Heart right ventricle (tissue), 16 donors: ENCODE measurements at regions not wholly inside any gene's neighbourhood (a gene's known extent, or its start where the extent isn't known, plus 50 kb on each side); places are given as distances from the start of the nearest gene placed in this dataset.

Source experiments
- ATAC-seq, 8 donors: fragments of 200-7000 bp; cut with Tn5 transposase; one replicate each; pipeline ENCODE4 v1.9.1; 2020; ENCODE audit warnings: mild to moderate bottlenecking in 8 of 8, moderate library complexity in 8 of 8, moderate number of reproducible peaks in 1 of 8
- DNase-seq, 2 donors: peaks; one replicate each; pipeline ENCODE4 v3.0.0-alpha.2; 2020
- H3K27ac ChIP-seq, 10 donors: fragments of 200-600 bp; sonication (generic) in 2 of 10; one replicate each; pipeline versions ENCODE4 v1.5.0 to v1.8.0; 2020 to 2022; ENCODE audit warnings: mild to moderate bottlenecking in 3 of 10
- H3K27me3 ChIP-seq, 7 donors: fragments of 200-600 bp; one replicate each; pipeline ENCODE4 v1.8.0; 2021 to 2022; ENCODE audit warnings: mild to moderate bottlenecking in 2 of 7
- H3K36me3 ChIP-seq, 9 donors: fragments of 200-600 bp; sonication (generic) in 1 of 9; one replicate each; pipeline versions ENCODE4 v1.5.0 to v1.8.0; 2020 to 2022; ENCODE audit warnings: mild to moderate bottlenecking in 2 of 9
- H3K4me1 ChIP-seq, 9 donors: fragments of 200-600 bp; sonication (generic) in 1 of 9; one replicate each; pipeline versions ENCODE4 v1.5.0 to v1.8.0; 2020 to 2022; ENCODE audit warnings: mild to moderate bottlenecking in 4 of 9
- H3K4me3 ChIP-seq, 10 donors: fragments of 200-600 bp; sonication (generic) in 2 of 10; one replicate each; pipeline versions ENCODE4 v1.5.0 to v1.8.0; 2020 to 2022; ENCODE audit warnings: mild to moderate bottlenecking in 7 of 10, moderate library complexity in 2 of 10
- H3K9me3 ChIP-seq, 11 donors: fragments of 200-600 bp in 10 of 11; sonication (generic) in 2 of 11; one replicate each; pipeline versions ENCODE4 v1.5.0 to v1.8.0; 2013 to 2022; ENCODE audit warnings: mild to moderate bottlenecking in 2 of 11, control low read depth in 1 of 11, moderate library complexity in 1 of 11
- CTCF ChIP-seq, 9 donors: fragments of 200-600 bp; sonication (generic) in 2 of 9; IDR thresholded peaks; one replicate each; pipeline versions ENCODE4 v1.5.0 to v1.8.0; 2021 to 2022; ENCODE audit warnings: antibody characterized with exemption in 9 of 9, mild to moderate bottlenecking in 5 of 9, moderate library complexity in 1 of 9
- WGBS, 2 donors: extraction: QIAGEN DNeasy Blood & Tissue Kit; methylation state at CpG; one replicate each; pipeline ENCODE4 v1.1.7; 2013; ENCODE audit warnings: inconsistent platforms in 1 of 2; 5-methylcytosine and 5-hydroxymethylcytosine counted together
- intact Hi-C, 10 donors: fragments of 100-400 bp; cut with DNase I; formaldehyde crosslinking; loops; one replicate each; pipeline versions ENCODE4 v1.11.1 to v1.14.2; 2022
- donor health status: Arrhythmogenic right ventricular cardiomyopathy.
- donor health status: ischemic (EF 13 %, LVEDD 7.1; RV severe dilation, severe dysfunction).
- donor health status: healthy with polysubstance abuse.
- donor health status: DM: no; HTN: yes; CAD: no.
- donor health status: DM: no; HTN: no; CAD: no.
- donor health status: ischemic (EF 25% LVEDD 6.9; RV normal size, moderate dysfunction).
- donor health status: ischemic (EF 25% LVEDD 5.7; RV mildly dilated, moderate dysfunction).
- donor health status: healthy.
- donor health status: DM: yes; HTN: yes; CAD: no.
- donor health status: Ischemic cardiomyopathy.
- donor health status: ischemic (EF 35%, LVEDD 5.7; RV mildly dilated, moderate dysfunction).
- donor health status: nonischemic (EF 11% LVEDD 7.7; RV severe dilation, severe dysfunction).
- donor health status: DM: yes; HTN: yes; CAD: no.
- donor health status: PGD.
- donor health status: ischemic (EF 29% LVEDD 5.4; RV normal size, mild dysfunction).
- donor health status: nonischemic (EF 23%, LVEDD 6.1; RV moderate dilation, normal function).

GRCh38 chr6:156030053-156030452 is 574.4 kb upstream of the NOX3 start:
- no peak overlapping the region for H3K4me3 ChIP-seq
- peaks cover 0 to 4% (median 0%) of the 10 kb centered on the region in 9 donors for H3K4me1 ChIP-seq
- peaks cover 0 to 28% (median 14%) of the 10 kb centered on the region in 11 donors for H3K9me3 ChIP-seq
- no peak for DNase-seq
- no peaks in the 10 kb centered on the region for H3K36me3 ChIP-seq
- no peak for ATAC-seq
- WGBS, 2 donors: 84 to 89% methylated on average over 2 of the region's 2 CpGs
- no peak overlapping the region for H3K27ac ChIP-seq
- TF ChIP-seq CTCF (IDR thresholded peaks at IDR 0.05): no peak
- no peaks in the 10 kb centered on the region for H3K27me3 ChIP-seq
- intact Hi-C loops: no loop called here

- no peak for ATAC-seq
Measured at GRCh38 chr6:156029286-156029985, 573.8 kb upstream of the NOX3 start.

DNA sequence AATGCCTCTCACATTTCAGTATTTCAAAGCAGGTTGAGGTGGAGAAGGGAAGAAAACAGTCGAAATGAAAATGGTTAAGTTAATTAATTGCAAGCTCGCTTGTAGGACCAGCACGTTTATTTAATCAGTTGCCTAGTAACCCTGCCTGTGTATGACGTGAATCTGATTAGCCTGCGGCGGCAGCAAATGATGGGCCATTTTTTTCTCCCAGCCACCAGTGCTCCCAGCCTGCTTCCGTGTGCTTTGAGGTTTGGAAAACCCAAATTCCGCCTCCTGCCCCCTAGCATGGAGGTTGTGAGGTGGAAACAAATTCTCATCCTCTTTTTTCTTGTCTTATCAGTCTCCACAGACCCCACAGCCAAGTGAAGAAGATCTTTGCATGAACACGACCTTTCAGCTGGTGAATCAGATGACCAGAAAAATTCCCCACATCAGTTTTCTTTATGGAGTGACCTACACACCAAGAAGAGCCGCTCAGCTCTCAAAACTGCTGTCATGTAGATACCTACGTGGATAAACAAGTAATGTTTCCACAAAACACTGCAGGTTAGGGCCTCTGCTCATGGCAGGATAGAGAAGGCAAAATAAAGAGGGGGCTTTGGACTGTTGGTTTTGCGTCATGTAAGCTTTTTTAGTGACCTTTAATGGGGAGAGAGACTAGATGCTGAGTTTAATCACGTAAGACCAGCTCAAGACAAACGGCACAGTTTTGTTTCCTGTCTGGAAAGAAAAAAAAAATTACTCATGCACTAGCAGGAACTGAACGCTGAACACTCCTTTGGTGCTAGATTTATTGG is 572.9 kb upstream of the NOX3 start:
- Histone ChIP-seq H3K4me1 (peaks cover 0 to 4% (median 0%) of the 10 kb centered on the region in 9 donors), H3K27me3 (no peaks in the 10 kb centered on the region), H3K4me3 (no peak overlapping the region), H3K27ac (no peak overlapping the region), H3K36me3 (no peaks in the 10 kb centered on the region), H3K9me3 (peaks cover 0 to 38% (median 24%) of the 10 kb centered on the region in 11 donors)
- ATAC-seq (peak in 1 of 8 donors; percentile 28), DNase-seq (no peak)
- WGBS, 2 donors: 66 to 76% methylated on average over 15 of the region's 15 CpGs
- intact Hi-C loops: loop anchor here in 1 of 10 donors (1.0 kb wide), 1 partner anchor 35 kb away; no protein-coding TSS in a partner anchor
- TF ChIP-seq CTCF (IDR thresholded peaks at IDR 0.05): no peak

More at GRCh38 chr6:156029286-156029985, 573.8 kb upstream of the NOX3 start:
- Histone ChIP-seq H3K9me3 (peaks cover 0 to 34% (median 20%) of the 10 kb centered on the region in 11 donors), H3K27me3 (no peaks in the 10 kb centered on the region), H3K36me3 (no peaks in the 10 kb centered on the region), H3K27ac (no peak overlapping the region), H3K4me1 (peaks cover 0 to 4% (median 0%) of the 10 kb centered on the region in 9 donors), H3K4me3 (no peak overlapping the region)
- TF ChIP-seq CTCF (IDR thresholded peaks at IDR 0.05): no peak
- 88% methylated on average over 13 of the region's 13 CpGs for WGBS, 2 donors
- DNase-seq: no peak
- intact Hi-C loops: loop anchor here in 1 of 10 donors (1.0 kb wide), 1 partner anchor 34 kb away; no protein-coding TSS in a partner anchor

DNA sequence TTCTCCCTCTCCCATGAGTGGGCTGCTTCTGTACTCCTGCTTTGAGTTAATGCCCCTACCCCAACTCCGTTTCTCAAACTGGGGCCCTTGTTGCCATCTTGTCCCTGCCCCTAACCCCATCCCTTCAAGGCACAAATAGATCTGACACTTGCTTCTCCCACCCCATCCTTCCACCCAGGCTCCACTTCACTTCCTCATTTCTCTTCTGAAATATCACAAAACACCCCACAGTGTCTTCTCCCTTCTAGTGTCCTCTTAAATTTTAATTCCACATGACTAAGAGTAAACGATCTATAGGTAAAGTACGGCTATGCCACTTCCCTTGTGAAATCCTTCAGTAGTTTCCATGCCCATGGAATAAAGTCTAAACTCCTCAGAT is 571.6 kb upstream of the NOX3 start:
- WGBS, 2 donors: 74 to 84% methylated on average over 3 of the region's 3 CpGs
- intact Hi-C loops: no loop called here
- ATAC-seq (no peak), DNase-seq (no peak)
- Histone ChIP-seq H3K27me3 (no peaks in the 10 kb centered on the region), H3K9me3 (peaks cover 0 to 30% (median 18%) of the 10 kb centered on the region in 11 donors), H3K36me3 (no peaks in the 10 kb centered on the region), H3K27ac (no peak overlapping the region), H3K4me1 (peaks cover 0 to 4% (median 0%) of the 10 kb centered on the region in 9 donors), H3K4me3 (no peak overlapping the region)
- no peak for TF ChIP-seq CTCF (IDR thresholded peaks at IDR 0.05)
